Activated T-cell treated with anti-CD3 and anti-CD28 coated beads, Interleukin-2, amount 50 U/mL, for 4 hours (primary cell): ENCODE measurements at regions not wholly inside any gene's neighbourhood (a gene's known extent, or its start where the extent isn't known, plus 50 kb on each side); places are given as distances from the start of the nearest gene placed in this dataset.
"Not testable (repeated sequence)": the region's sequence is repeated elsewhere in the genome, so short reads cannot be mapped to it uniquely, and the experiment has no call there.

ENCODE experiments used
- ATAC-seq, 2 donors: fragments of 200-7000 bp; cut with Tn5 transposase; one replicate each; pipeline ENCODE4 v1.10.0; 2021
- DNase-seq: peaks from one replicate; pipeline ENCODE4 v3.0.0-alpha.2; 2020
- H3K27me3 Mint-ChIP-seq: one replicate; pipeline ENCODE4 v1.8.0; 2021; ENCODE audit warnings: low read depth, mixed read lengths
- H3K36me3 Mint-ChIP-seq: one replicate; pipeline ENCODE4 v1.8.0; 2022; ENCODE audit warnings: mixed read lengths; ENCODE audit not compliant: insufficient read depth
- H3K4me1 Mint-ChIP-seq: one replicate; pipeline ENCODE4 v1.8.0; 2021; ENCODE audit warnings: low read depth, mixed read lengths
- H3K4me3 Mint-ChIP-seq: one replicate; pipeline ENCODE4 v1.8.0; 2021; ENCODE audit warnings: mild to moderate bottlenecking, moderate library complexity, mixed read lengths
- H3K9me3 Mint-ChIP-seq: one replicate; pipeline ENCODE4 v1.8.0; 2021; ENCODE audit warnings: mixed read lengths

DNA sequence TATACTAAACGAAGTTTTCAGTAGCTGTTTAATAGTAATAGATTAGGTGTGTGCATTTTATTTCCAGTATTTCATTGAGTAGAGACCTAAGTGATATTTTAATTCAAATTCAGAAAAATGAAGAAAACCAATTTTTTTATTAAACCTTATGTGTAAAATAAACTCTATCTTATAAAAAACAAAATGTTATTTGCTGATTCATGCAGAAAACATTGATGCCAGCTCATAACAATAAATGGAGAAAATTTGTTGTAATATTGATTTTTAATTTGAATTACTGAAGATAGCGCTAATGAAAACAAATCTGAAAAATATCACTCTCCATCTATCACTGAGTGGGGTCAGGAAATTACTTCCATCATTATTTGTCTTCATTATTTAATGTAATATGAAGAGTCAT lies 1177.8 kb upstream of the SEMA6A start:
- H3K36me3 Mint-ChIP-seq, result no peaks in the 10 kb centered on the region
- H3K9me3 Mint-ChIP-seq, result peaks cover 4% of the 10 kb centered on the region
- H3K27me3 Mint-ChIP-seq, result no peaks in the 10 kb centered on the region
- no peak for DNase-seq
- ATAC-seq, result no peak
- no peaks in the 10 kb centered on the region for H3K4me1 Mint-ChIP-seq
- H3K4me3 Mint-ChIP-seq, result no peak overlapping the region

DNA sequence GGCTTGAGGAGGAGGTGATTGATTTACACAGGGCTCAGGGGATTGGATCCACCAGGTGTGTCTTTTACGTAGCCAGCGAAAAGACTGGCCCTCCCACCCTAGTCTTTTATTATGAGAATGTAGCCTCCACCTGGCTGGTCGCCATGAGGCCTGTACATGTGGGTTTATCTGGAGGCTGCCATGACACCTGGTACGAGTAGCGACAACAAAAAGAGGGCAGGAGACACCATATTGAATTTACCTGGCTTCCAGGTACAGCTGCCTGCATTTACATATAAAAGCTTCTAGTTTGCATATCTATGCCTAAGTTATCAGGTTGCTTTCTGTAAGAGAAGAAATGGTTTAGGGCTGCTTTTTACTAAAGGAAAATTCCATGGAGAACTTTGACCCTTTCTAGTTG lies 1173.7 kb upstream of the SEMA6A start:
- ATAC-seq, result no peak
- Mint-ChIP-seq H3K36me3 (no peaks in the 10 kb centered on the region), H3K4me1 (no peaks in the 10 kb centered on the region), H3K27me3 (no peaks in the 10 kb centered on the region), H3K4me3 (no peak overlapping the region), H3K9me3 (peaks cover 2% of the 10 kb centered on the region)
- DNase-seq, result no peak

GRCh38 chr5:117743337-117743736 lies 1168.7 kb upstream of the SEMA6A start:
- H3K9me3 Mint-ChIP-seq, result no peaks in the 10 kb centered on the region
- no peak overlapping the region for H3K4me3 Mint-ChIP-seq
- H3K27me3 Mint-ChIP-seq, result no peaks in the 10 kb centered on the region
- DNase-seq, result no peak
- ATAC-seq, result no peak
- no peaks in the 10 kb centered on the region for H3K36me3 Mint-ChIP-seq
- H3K4me1 Mint-ChIP-seq, result no peaks in the 10 kb centered on the region

GRCh38 chr5:117741655-117742206 lies 1167.1 kb upstream of the SEMA6A start:
- ATAC-seq (no peak), DNase-seq (no peak)
- Mint-ChIP-seq H3K9me3 (peaks cover 7% of the 10 kb centered on the region), H3K36me3 (no peaks in the 10 kb centered on the region), H3K27me3 (no peaks in the 10 kb centered on the region), H3K4me3 (no peak overlapping the region), H3K4me1 (no peaks in the 10 kb centered on the region)

DNA sequence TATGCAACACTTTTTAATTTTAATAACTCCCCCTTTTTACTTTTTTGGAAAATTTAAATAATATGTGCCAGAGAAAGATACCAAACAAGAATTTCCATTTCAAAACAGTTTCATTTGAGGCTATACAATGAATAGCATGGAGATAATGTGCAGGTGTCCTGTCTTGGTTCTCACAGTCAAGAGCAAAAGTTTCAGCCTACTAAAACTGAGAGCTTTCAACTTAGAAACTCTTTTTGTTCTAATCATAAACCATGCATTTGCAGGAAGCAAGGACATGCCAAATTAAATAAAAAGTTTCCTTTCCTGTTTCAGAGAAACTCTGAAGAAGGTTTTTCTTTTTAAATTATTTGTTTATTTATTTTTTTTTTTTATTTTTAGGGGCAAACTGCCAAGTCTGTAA lies 1165.6 kb upstream of the SEMA6A start:
- Mint-ChIP-seq H3K27me3 (no peaks in the 10 kb centered on the region), H3K4me1 (no peaks in the 10 kb centered on the region), H3K36me3 (no peaks in the 10 kb centered on the region), H3K4me3 (no peak overlapping the region), H3K9me3 (peaks cover 7% of the 10 kb centered on the region)
- no peak for ATAC-seq
- no peak for DNase-seq

DNA sequence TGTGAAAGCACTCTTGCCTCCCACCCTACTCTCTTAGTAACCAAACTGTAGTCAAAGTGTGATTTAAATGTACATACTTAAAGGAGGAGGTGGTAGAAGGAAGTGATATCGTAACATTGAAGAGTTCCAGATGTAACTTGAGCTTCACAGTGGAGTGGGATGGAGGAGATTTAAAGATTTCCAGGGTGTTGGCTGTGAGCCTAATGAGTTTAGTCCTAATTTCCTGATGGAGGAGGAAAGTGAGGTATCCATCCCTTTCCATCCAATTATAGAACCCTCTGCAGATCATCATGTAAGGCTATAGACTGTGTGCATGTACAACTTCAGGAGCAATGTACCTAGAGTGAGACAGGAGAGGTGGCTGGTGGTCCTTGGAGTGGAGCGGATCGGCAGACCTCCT lies 1163.9 kb upstream of the SEMA6A start:
- Mint-ChIP-seq H3K27me3 (no peaks in the 10 kb centered on the region), H3K36me3 (no peaks in the 10 kb centered on the region), H3K4me1 (no peaks in the 10 kb centered on the region), H3K4me3 (no peak overlapping the region), H3K9me3 (peaks cover 17% of the 10 kb centered on the region)
- no peak for ATAC-seq
- DNase-seq, result no peak

DNA sequence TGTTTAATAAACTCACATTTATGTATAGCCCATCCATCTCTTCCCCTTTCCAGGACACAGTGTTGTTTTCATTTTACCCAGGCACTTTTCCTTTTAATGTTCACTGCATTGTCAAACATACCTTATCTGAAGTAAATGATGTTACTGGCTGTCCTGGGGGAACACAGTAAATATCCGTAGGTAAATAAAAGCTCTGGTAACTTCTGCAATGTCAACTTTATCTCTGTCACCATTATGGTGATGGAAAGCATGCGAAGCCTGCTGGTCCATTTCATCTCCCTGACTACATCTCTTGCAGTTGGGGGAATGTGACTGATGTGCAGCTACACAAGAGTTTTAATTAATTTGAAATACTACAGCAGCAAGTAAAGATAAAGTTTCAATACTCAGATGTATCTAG lies 1162.1 kb upstream of the SEMA6A start:
- Mint-ChIP-seq H3K4me1 (no peaks in the 10 kb centered on the region), H3K9me3 (peaks cover 23% of the 10 kb centered on the region)

DNA sequence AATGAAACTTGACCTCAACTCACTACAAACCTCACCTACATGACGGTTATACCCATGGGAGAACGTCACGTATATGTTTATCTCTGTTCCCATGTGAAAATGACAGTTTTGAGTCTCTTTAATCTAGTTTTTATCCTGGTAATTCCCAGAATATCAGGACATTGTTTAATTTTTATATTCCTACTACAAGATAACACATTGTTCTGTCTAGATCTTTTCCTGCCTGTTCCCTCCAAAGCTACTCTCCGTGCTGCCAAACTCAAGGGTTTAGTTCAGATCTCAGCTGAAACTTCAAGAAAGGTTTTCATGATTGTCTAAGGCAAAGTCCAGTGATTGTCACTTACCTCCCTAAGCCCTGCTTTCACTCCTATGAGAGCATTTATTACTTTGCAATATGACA lies 1159.4 kb upstream of the SEMA6A start:
- no peaks in the 10 kb centered on the region for H3K36me3 Mint-ChIP-seq
- ATAC-seq, result no peak
- H3K9me3 Mint-ChIP-seq, result peaks cover 35% of the 10 kb centered on the region
- no peaks in the 10 kb centered on the region for H3K27me3 Mint-ChIP-seq
- H3K4me3 Mint-ChIP-seq, result no peak overlapping the region
- no peak for DNase-seq
- H3K4me1 Mint-ChIP-seq, result no peaks in the 10 kb centered on the region

More for the DNA sequence above, 1162.1 kb upstream of the SEMA6A start:
- no peaks in the 10 kb centered on the region for H3K27me3 Mint-ChIP-seq
- DNase-seq, result no peak
- ATAC-seq, result no peak
- no peak overlapping the region for H3K4me3 Mint-ChIP-seq
- H3K36me3 Mint-ChIP-seq, result no peaks in the 10 kb centered on the region

- H3K9me3 Mint-ChIP-seq, result peaks cover 32% of the 10 kb centered on the region
- no peaks in the 10 kb centered on the region for H3K36me3 Mint-ChIP-seq
- H3K4me1 Mint-ChIP-seq, result no peaks in the 10 kb centered on the region
- ATAC-seq (no peak), DNase-seq (no peak)
- no peak overlapping the region for H3K4me3 Mint-ChIP-seq
- no peaks in the 10 kb centered on the region for H3K27me3 Mint-ChIP-seq
Measured at GRCh38 chr5:117733051-117733450, 1158.4 kb upstream of the SEMA6A start.

DNA sequence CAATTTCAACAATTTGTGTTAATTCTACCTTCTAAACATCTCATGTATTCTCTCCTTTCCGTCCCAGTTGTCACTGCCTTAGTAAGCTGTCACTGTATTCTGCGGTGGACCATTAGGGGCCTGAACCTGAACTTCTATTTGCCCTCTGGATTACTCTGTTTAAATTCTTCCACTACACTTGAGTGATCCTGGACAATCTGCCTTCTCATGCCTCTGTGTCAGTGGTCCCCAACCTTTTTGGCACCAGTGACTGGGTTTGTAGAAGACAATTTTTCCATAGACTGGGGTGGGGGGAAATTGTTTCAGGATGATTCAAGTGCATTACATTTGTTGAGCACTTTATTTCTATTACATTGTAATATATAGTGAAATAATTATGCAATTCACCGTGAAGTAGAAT lies 1157.6 kb upstream of the SEMA6A start:
- DNase-seq (no peak), ATAC-seq (no peak)
- peaks cover 28% of the 10 kb centered on the region for H3K9me3 Mint-ChIP-seq
- no peak overlapping the region for H3K4me3 Mint-ChIP-seq
- no peaks in the 10 kb centered on the region for H3K27me3 Mint-ChIP-seq
- no peaks in the 10 kb centered on the region for H3K36me3 Mint-ChIP-seq
- no peaks in the 10 kb centered on the region for H3K4me1 Mint-ChIP-seq

GRCh38 chr5:117731446-117731845 lies 1156.8 kb upstream of the SEMA6A start:
- Mint-ChIP-seq H3K9me3 (peaks cover 28% of the 10 kb centered on the region), H3K27me3 (no peaks in the 10 kb centered on the region)
- ATAC-seq, result no peak

GRCh38 chr5:117720784-117721183 lies 1146.2 kb upstream of the SEMA6A start:
- not testable (repeated sequence) for H3K27me3 Mint-ChIP-seq

More at GRCh38 chr5:117731446-117731845, 1156.8 kb upstream of the SEMA6A start:
- no peak for DNase-seq
- Mint-ChIP-seq H3K4me3 (no peak overlapping the region), H3K36me3 (no peaks in the 10 kb centered on the region), H3K4me1 (no peaks in the 10 kb centered on the region)

GRCh38 chr5:117719413-117719812 lies 1144.8 kb upstream of the SEMA6A start:
- ATAC-seq, result no peak
- peaks cover 14% of the 10 kb centered on the region for H3K9me3 Mint-ChIP-seq
- no peaks in the 10 kb centered on the region for H3K27me3 Mint-ChIP-seq
- H3K4me3 Mint-ChIP-seq, result no peak overlapping the region
- DNase-seq, result no peak
- no peaks in the 10 kb centered on the region for H3K4me1 Mint-ChIP-seq
- H3K36me3 Mint-ChIP-seq, result no peaks in the 10 kb centered on the region

More at GRCh38 chr5:117720784-117721183, 1146.2 kb upstream of the SEMA6A start:
- not testable (repeated sequence) for ATAC-seq, H3K4me1 Mint-ChIP-seq, H3K36me3 Mint-ChIP-seq, DNase-seq, H3K9me3 Mint-ChIP-seq, H3K4me3 Mint-ChIP-seq

DNA sequence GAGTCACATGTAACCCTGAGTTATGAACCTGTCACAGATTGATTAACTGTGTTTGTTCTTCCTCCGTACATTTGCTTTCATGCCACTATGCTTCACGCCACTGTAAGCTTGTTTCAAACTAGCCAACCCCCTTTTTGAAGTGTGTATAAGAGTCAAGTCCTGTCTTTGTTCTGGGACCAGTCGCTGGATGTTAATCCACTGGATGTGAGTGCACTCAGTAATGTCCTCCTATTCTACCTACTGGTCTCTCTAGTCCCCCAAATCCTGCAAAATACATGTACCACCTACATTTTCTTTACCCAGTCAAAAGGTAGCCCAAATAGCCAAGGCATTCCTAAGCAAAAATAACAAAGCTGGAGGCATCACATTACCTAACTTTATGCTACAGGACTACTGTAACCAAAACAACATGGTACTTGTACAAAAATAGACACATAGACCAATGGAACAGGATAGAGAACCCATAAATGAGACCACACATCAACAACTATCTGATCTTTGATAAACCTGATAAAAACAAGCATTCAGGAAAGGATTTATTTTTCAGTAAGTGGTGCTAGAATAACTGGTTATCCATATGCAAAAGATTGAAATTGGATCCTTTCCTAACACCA lies 1139.1 kb upstream of the SEMA6A start:
- DNase-seq, result no peak
- no peak for ATAC-seq
- Mint-ChIP-seq H3K4me3 (no peak overlapping the region), H3K36me3 (no peaks in the 10 kb centered on the region), H3K4me1 (no peaks in the 10 kb centered on the region), H3K9me3 (peaks cover 42% of the 10 kb centered on the region), H3K27me3 (no peaks in the 10 kb centered on the region)

DNA sequence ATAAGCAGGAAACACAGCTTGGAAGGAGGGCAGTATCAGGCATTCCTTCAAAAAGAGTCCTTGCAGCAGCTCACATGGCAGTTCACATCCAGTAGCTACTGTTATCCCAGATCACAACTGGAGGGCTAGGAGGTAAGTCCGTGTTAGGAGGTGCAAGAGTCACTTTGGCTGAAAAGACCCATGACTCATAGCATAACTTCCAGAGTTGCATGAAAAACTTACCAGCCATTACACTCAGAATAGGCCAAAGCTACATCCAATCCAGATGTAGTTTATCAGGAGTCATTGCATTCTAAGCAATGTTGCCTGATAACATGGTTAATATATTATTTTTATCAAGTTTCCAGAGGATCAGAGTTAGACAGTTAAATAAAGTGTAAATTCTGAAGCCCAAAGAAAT lies 1126.4 kb upstream of the SEMA6A start:
- ATAC-seq (no peak), DNase-seq (no peak)
- H3K4me3 Mint-ChIP-seq, result no peak overlapping the region
- no peaks in the 10 kb centered on the region for H3K27me3 Mint-ChIP-seq
- no peaks in the 10 kb centered on the region for H3K4me1 Mint-ChIP-seq
- H3K9me3 Mint-ChIP-seq, result peaks cover 11% of the 10 kb centered on the region
- no peaks in the 10 kb centered on the region for H3K36me3 Mint-ChIP-seq
